NCI-H2196 treated with DMSO at 0.1 percent for 48 hours (cell line): ENCODE measurements at regions not wholly inside any gene's neighbourhood (a gene's known extent, or its start where the extent isn't known, plus 50 kb on each side); places are given as distances from the start of the nearest gene placed in this dataset.
"Not testable (repeated sequence)": the region's sequence is repeated elsewhere in the genome, so short reads cannot be mapped to it uniquely, and the experiment has no call there.

Source experiments
- DNase-seq: peaks from one replicate; lab custom pipeline; 2025; ENCODE audit not compliant: unreplicated experiment; lab: John Stamatoyannopoulos, UW

DNA sequence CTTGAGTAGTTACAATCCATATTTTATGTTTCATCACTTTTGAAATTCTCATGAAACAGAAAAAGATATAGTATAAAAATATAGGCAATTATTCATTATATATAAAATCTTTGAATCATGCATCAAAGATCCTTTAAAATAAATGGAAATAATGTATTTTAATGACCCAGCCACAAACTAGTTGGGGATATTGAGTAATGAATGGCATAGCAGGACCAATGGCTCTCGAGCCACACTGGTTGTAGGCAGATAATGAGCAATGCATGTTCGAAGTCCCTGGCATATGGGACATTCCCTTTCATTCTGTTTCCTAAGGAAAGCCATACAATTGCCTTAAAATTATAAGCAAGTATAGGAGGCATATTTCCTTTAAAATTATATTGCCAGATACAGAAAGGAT is 107.4 kb upstream of the IL12A start:
- no peak for DNase-seq

DNA sequence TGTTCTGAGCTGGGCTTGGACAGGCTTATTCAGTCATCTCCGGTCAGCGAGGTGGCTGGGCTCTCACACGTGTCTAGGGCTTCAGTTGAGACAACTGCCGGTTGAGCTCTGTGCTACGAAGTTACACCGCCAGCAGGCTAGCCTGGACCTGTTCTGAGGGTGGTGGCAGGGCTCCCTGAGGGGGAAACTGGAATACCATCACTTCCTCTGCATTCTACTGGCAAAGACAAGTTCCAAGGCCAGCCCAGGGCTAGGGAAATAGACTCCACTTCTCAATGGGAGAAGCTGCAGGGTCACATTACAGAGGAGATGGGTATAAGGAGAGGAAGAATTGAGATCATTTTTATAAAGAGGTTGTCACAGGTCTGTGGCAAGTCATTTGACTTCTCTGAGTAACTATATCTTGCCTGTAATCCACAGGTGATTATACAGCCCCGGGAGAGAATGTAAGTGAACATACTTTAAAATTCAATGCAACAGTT is 106.8 kb upstream of the IL12A start:
- DNase-seq = peak; percentile 60

DNA sequence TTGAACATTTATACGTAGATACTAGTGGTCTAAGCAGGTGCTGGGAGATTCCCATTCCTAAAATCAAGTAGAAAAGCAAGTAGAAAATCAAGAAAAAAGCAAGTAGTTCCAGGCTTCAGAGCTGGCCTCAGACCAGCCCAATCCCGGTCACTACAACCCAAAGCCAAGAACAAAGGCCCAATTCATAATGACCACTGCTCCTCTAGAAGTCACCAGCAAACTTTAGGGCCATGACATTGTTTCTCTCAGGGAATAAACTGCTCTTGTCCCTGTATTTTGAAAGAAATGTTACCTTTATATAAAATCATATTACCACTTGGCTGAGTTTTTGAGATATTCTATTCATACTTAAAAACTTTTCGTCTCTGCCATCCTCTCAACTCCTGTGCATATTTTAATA is 106.3 kb upstream of the IL12A start:
- DNase-seq = no peak

DNA sequence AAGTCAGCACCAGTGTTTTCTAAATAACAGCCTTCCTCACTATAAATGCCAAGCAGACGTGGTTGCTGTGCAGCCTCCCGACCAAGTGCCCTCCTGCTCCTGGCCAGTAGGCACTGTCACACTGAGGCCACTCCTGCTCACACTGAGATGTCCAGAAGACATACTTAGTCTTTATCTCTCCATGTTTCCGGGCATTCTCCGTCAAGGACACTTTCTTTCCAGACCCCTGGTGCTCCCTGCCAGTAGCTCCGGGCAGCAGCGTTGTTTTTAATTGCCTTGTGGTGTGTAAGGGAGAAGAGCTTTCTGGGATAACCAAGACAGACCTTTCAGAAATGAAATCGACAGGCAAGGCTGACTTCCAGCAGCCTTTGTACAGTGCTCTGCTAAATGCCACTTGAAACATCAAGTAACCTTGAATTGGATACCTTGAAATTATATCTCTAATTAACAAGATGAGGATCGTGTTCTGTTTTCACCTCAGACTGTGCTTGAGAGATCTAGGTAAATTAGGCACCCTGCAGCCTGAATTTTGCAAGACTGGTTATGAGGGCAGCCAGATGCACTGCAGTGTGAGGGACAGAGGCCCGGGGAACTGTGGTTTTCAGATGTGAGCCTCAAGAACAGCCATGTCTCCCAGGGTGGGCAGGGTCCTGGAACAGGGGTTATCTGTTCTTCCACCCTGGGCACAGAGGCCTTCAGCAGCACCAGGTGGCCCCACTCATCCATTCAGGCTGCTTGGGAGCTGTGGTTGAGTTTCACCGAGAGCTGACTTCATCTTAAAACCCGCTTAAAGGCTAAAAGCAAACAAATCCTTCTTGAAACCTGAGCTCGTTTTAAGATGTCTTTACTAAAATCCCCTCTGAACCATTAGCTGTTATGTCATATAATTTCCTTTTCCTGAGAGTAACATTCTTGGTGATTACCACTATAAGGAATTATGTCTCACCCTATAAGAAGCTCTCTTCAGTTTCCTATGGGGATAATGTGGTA is 105.5 kb upstream of the IL12A start:
- peak; percentile 80 for DNase-seq

DNA sequence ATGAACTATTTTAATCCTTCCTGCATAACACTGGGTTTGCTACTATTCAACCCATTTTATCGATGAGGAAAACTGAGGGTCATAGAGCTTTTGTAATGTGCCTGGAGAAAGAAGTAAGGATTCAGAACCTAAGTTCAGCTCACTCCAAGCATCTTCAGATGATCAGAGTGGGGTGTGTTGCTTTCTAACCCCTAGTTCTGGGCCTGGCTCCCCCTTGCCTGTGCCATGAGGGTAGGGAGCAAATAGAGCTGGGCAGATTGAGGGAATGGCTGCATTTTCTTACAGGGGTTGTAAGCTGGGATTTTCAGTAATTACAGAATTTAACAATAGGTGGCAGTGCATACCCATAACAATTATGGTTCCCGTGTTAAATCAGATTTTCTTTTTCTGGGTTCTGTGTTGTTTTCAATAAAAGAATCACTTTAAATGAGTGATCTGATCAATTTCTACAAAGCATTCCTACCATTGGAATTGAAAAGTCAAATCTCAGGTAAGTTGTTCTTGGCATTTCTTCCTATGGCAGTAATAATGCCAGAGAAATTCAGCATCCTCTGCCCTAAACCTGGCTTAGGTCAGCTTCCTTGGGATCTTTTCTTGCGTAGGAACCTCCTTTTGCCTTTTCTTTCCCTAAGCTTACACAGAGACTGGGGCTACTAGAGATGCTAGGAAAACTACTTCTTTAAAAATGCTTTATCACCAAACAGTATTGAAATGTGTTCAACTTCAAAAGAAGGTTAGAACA is 103.8 kb upstream of the IL12A start:
- DNase-seq = peak; percentile 37

DNA sequence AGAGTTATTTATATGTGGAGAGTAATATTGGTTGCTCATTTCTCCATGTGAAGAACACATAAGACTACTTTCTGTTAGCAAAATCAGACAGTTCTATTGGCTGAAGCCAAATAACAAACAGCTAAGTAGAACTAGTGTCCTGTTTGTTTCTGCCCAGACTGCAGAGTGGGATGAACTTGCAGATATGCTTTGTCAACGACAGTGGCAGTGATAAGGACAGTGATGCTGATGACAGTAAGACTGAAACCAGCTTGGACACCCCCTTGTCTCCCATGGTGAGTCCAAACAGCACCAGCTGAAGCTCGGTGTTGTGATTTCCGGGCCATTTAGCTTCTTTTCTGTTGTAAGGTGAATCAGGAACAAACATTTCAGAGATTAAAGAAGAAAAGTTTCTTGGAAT is 102.6 kb upstream of the IL12A start:
- DNase-seq = no peak

DNA sequence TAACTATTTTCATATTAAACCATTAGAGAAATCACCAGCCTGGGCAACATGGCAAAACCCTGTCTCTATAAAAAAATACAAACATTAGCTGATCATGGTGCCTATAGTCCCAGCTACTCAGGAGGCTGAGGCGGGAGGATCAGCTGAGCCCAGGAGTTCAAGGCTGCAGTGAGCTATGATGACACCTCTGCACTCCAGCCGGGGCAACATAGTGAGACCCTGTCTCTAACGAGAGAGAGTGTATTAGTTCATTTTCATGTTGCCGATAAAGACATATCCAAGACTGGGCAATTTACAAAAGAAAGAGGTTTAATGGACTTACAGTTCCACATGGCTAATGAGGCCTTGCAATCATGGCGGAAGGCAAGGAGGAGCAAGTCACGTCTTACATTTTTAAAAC is 102.1 kb upstream of the IL12A start:
- DNase-seq = not testable (repeated sequence)

DNA sequence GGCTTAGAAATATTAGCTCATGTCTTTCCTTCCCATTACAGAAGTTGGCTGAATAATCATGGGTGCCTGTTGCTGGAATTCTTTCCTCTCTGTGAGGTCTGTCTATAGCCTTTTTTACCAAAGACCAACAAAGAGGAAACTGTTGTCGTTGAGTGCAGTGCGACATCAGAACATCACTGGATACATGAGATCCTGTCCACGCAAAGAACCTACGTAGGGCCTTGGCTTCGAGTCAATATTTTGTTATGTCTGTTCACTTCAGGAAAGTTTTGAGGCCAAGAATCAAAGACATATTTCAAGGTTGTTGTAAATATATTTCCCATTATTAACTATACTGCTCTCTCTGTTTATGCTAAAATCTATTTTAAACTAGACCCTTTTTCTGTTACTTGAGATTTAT is 101.5 kb upstream of the IL12A start:
- DNase-seq = no peak

DNA sequence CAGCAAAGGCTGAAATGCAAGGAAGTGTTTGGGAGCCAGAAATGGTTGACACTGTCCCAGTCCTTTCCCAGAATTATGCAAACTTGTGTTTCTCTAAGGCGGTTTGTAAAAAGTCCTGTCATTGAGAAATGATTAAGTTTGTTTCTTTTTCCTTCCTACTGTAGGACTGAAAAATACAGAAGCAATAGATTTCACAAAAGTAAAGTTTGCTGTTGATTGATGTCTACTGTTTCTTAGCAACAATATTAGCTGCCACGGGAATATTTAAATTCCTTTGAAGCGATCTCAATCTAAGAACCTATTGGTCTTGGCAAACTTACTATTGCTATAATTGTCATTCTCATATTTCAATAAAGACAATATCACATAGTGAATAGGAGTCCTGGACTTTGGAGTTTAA is 100.7 kb upstream of the IL12A start:
- no peak for DNase-seq

DNA sequence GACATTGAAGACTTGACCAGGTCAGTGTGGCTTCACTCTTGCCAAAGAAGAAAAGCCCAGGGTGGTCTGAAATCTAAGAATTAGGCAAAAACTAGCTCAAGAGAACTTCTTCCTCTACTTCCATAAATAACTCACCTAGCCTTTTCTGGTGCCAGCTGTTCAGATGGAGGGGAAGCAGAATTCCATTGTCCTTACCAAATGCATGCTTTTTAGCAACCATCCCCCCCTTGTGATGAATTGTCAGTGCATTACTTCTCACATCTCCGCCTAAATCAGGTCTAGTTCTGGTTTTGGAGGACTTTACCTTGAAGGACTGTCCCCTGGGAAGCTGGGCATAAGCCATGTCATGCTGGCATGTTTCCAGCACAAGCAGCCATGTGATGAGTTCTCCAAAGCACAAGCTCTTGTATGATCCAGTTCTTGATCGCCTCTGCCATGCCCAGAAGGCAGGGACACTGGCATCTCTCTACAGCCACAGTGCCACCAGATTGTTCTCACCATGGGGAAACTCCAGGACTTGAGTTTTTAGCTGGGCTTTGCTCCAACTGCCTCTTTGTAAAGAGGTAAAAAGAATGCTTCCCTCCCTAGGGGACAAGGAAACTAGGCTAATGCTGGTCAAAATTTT is 96.4 kb upstream of the IL12A start:
- DNase-seq = peak; percentile 40

DNA sequence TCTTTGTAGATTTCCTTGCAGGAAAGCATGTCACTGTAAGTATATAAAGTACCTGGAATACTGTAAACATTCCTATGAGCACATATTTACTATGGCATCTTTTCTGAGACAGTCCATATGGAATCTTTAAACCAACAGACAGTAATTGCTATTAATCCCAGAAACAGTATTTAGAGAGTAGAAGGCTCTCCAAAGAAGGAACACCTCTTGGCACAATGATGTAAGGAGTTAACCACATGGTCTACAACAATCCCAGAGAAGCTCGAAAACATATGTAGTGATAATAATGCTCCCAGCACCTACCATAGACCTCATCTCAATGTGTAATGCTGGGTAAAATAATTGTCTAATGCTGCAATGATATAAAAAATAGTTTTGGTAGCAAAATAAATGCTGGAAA is 95.8 kb upstream of the IL12A start:
- no peak for DNase-seq

DNA sequence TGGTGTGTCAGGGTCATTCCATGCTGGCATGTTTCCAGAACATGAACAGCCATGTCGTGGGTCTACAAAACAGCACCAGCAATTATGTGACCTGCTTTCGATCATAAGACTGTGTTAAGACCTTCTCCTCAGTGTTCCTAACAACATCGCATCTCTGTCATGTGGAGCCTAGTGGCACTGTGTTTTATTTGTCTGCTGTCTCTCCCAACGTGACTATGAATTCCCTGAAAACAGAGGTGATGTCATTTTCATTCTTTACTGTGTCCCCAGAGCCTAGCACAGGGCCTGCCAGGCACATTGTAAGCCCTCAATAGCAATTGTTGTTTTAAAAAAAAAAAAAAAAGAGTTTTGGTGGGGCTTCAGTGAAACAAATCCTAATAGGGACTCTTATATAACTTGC is 94.2 kb upstream of the IL12A start:
- DNase-seq = no peak

DNA sequence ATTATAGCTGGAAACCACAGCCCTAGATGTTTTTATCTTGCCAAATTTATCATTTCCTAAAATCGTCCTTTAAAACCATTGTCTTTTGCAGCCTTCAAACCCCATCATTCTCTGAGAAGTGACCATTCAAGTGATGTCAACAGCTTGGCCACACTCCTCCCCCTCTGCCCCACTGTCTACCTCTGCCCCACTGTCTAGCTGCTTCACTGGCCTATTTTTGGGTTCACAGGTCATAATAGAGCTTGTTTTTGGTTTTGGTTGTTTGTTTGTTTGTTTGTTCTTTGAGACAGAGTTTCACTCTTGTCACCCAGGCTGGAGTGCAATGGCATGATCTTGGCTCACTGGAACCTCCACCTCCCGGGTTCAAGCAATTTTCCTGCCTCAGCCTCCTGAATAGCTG is 93.2 kb upstream of the IL12A start:
- no peak for DNase-seq

DNA sequence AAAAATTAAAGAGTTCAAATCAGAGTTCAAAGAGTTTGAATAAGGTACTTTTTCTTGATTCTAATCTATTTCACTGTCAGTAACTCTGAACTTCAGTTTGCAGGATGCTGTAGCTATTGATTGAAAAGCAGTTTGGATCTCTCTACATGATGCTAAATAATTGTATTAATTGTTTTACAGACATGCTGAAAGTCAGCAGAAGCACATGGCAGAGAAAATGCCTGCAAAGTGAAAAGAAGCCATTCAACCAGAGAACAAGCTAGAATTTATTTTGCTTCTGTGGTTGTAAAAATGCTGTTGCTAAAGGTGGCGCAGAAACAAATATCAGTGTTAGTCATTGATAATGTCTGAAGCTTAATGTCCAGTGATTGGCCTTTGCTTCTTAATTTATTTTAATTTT is 92.1 kb upstream of the IL12A start:
- no peak for DNase-seq

DNA sequence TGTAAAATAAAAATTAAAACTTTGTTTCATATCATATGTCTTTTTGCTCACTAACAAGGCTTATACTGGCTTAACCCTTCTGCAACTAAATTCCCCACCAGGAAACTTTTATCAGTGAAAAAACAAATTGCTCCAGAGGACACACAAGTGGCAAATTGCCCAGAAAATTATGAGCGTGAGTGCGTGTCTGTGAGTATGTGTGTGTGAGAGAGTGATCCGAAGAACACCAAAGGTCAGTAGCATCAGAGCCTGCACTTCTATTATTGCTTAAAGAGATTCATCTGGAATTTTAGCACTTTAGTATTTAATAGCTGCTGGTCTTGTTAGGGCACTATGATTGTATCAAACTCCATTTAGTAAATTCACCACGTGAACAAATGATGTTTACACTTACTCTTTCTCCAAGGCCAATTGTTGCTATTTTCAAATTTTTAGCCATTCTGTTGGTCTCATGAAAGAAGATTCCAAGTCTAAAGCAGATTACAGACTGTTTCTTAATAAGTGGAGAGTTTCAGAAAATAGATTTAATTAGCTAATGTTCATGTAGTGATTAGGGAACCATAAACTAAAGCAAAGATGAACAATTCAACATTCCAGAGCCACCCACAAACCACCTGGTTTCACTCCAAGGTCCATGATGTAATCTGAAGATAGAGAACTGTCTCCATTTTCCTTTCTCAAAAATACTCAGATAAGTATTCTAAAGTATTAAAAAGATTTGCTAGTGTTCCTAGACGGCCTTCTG is 91.1 kb upstream of the IL12A start:
- no peak for DNase-seq

DNA sequence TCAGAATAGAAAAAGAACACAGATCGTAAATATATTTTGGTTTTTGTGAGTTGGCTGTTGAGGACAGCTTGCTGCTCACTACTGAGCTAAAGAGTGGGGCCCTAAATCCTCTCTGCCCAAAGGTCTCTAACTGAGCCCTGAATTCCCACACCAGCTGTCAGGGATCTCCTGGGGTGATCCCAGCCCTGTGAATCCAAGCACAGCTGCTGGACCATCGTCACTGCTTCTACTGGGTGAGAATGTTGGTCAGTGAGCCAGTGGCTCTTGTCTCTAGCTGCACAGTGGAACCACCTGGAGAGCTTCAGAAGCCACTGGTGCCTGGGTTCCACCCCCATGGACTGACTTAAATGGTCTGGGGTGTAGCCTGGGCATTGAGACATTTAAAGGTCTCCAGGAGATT is 90.5 kb upstream of the IL12A start:
- no peak for DNase-seq

DNA sequence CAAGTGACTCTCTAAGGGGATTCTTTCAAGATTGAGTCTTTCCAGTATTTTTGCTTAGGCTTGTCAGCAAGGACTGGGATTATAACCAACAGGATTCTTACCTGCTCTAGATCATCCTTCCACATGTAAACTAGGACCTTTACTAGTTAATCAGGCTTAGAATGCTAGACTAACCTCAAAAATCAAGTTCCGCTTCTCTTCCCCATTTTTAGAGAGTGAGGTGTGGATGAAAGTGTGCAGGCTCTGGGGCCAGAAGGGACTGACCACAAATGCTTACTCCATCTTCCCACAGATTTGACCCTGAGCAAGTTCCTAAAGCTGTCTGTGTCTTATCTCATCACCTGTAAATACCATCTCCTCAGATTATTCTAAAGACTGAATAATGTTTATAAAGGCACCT is 89.5 kb upstream of the IL12A start:
- DNase-seq = no peak

DNA sequence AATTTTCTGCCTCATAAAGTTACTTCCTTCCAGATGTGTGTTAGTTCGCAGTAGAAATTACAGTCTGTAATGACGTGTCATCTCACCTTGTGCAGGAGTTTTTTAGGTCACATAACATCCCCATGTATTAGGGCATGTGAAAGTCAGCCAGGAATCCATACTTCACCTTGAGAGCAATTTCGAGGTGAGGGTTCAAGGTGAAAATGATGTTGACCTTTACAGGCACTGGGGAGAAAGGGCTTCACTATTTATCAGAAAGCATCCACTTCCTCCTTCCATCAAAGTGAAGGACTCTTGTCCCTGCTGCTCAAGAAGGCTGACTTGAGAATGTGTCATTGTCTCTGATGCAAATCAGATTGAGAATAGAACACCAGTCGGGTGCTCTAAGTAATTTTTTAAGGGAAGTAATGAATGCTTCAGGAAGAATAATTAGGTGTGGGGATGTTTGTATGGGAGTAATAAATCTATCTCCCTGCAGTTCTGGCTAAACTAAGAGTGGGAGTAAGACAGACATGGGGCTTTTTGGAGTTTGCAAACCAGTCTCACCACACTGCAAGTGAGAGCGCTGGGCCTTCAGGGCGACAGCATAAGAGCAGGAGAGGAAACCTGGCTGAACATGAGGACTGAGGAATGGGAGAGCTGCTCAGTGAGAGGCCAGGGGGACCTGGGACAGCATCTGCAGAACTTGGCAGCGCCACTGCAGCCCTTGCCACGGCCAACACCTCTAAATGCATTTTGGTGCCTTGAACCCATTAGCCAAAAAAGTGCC is 85.9 kb upstream of the IL12A start:
- DNase-seq = no peak

DNA sequence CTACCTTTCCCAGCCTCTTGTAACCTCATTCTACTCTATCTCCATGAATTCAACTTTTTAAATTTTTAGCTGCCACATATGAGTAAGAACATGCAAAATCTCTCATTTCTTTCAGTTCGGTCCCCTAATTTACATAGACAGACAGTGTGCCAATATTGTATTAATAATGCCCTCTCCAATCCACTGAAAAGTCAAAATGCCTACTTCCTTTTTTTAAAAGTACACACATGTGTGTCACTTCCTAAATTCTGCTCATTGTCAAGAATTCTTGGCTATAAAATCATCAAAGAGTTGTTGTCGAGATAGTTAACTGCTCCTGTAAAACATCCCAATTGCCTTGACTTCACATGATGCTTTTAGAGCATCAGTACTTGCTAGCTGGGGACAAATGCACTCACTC is 84.2 kb upstream of the IL12A start:
- no peak for DNase-seq

DNA sequence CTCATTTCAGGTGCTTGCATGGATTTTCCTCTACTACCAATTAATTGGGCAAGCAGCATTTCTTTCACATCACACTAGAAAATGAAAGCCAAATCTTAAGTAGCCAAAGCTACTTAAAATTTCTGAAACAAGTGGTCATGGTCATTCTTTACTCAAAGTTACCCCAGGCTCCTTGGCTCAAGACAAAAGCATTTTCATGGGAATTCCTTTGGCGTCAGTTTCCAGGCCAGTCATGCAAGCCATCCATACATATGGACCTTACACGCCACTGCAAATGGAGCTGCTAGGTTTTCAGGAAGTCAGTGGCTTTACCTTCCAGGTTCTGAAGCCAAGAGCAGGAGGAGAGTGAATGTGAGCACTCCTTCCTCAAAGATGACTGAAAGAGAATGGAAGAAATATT is 83.7 kb upstream of the IL12A start:
- DNase-seq = no peak
